ENCODE measurements at regions not wholly inside any gene's neighbourhood (a gene's known extent, or its start where the extent isn't known, plus 50 kb on each side); places are given as distances from the start of the nearest gene placed in this dataset.

DNA sequence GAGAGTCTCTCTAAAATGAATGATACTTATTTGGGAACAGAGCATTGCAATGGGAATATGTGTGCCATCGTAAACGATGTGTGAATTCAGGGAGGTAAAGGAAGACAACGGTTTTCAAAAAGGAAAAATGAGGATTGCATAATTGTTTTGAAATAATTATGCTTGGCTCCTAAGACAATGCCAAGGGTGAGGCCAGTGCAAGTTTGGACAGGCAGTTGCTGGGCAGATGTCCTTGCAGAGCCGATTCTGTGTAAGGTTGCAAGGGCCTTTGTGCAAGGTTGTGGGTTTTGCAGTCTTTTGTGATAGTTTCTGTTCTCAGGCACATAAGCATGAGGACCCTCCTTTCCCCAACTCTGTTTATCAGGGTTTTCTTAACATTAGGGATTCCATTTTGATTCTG is 70.0 kb upstream of the ZNF236 start:
- Histone ChIP-seq H3K4me1 (peaks cover 0 to 13% (median 9%) of the 10 kb centered on the region in 4 donors), H3K36me3 (no peaks in the 10 kb centered on the region), H3K9me3 (peaks cover 3 to 8% (median 5%) of the 10 kb centered on the region in 4 donors), H3K4me3 (no peak overlapping the region), H3K27me3 (no peaks in the 10 kb centered on the region), H3K27ac (no peak overlapping the region)
- TF ChIP-seq, protein P1, sequence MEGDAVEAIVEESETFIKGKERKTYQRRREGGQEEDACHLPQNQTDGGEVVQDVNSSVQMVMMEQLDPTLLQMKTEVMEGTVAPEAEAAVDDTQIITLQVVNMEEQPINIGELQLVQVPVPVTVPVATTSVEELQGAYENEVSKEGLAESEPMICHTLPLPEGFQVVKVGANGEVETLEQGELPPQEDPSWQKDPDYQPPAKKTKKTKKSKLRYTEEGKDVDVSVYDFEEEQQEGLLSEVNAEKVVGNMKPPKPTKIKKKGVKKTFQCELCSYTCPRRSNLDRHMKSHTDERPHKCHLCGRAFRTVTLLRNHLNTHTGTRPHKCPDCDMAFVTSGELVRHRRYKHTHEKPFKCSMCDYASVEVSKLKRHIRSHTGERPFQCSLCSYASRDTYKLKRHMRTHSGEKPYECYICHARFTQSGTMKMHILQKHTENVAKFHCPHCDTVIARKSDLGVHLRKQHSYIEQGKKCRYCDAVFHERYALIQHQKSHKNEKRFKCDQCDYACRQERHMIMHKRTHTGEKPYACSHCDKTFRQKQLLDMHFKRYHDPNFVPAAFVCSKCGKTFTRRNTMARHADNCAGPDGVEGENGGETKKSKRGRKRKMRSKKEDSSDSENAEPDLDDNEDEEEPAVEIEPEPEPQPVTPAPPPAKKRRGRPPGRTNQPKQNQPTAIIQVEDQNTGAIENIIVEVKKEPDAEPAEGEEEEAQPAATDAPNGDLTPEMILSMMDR (IDR thresholded peaks at IDR 0.05) = no peak
- TF ChIP-seq POLR2A (IDR thresholded peaks at IDR 0.05) = no peak
- TF ChIP-seq EP300 (IDR thresholded peaks at IDR 0.05) = no peak
- TF ChIP-seq POLR2AphosphoS5 (IDR thresholded peaks at IDR 0.05) = no peak
- DNase-seq = no peak
- 89 to 91% methylated on average over 4 of the region's 4 CpGs for WGBS, 2 donors
- intact Hi-C loops (cut with DNase I) = no loop called here

DNA sequence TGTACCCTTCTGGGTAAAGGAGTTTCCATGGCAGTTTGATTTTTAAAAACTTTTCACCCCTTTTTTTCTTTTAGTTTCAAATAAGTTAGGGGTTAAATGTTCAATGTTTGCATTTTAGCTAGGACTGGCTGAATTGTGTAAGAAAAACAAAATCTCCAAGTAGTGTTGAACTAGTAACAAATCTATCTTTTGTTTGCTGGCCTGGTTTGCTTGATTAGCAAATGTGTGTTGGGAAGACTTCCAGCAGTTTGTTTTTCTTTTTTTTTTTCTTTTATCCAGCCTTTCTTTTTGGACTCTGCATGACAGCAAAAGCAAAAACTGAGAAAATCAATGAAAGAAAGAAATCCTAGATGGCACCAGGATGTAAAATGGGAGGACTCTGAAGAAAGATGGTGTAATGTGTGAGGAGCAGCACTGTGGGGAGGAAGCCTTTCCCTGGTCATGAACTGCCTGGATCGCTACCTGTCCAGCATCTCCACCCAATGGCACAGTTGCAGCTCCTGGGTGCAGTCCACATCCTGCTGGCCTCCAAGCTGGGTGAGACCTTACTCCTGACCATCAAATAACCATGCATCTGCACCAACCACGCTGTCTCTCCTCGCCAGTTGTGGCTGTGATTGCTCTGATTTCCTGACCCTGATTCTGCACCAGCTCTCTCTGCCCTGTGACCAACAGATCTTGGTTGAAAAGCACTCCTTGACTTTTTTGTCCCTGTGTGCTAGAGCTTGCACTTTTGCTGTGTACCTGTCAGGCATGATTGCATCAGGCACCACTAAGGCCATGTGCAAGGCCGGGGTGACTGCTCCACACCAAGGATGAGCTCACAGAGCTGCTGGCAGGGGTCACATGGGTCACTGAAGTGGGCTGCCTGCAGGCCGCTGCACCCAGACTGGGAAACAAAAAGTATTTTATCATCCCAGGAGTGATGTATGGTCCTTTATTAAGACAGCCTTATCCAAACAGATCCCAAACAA is 71.2 kb upstream of the ZNF236 start:
- peaks cover 0 to 2% (median under 1%) of the 10 kb centered on the region in 4 donors for H3K4me1 ChIP-seq
- peaks cover 3 to 8% (median 5%) of the 10 kb centered on the region in 4 donors for H3K9me3 ChIP-seq
- WGBS, 2 donors = 83 to 90% methylated on average over 5 of the region's 5 CpGs
- TF ChIP-seq POLR2A (IDR thresholded peaks at IDR 0.05) = no peak
- no peak for TF ChIP-seq POLR2AphosphoS5 (IDR thresholded peaks at IDR 0.05)
- intact Hi-C loops (cut with DNase I) = no loop called here
- no peak for DNase-seq
- no peaks in the 10 kb centered on the region for H3K36me3 ChIP-seq
- H3K27me3 ChIP-seq = no peaks in the 10 kb centered on the region
- H3K27ac ChIP-seq = no peak overlapping the region
- no peak overlapping the region for H3K4me3 ChIP-seq

DNA sequence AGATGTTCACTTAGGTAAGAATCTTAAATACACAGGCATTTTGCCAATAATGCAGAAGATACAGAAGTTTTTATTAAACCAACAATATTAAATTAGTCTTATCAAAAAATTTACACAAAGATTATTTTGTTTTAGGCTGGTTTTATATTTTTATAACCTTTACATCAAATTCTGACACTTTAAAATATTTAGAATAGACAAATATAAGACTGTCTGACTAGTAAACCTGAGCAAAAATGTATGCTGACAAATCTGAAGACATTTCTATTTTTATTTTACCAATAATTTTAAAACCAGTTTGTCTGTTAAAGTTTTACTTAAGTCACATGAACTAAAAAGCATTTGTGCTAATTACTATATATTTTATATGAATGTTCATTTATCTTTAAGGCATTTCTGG is 72.1 kb upstream of the ZNF236 start:
- no peak for DNase-seq
- Histone ChIP-seq H3K4me1 (no peaks in the 10 kb centered on the region), H3K9me3 (peaks cover 3 to 8% (median 5%) of the 10 kb centered on the region in 4 donors), H3K27me3 (no peaks in the 10 kb centered on the region), H3K36me3 (no peaks in the 10 kb centered on the region), H3K27ac (no peak overlapping the region), H3K4me3 (no peak overlapping the region)
- intact Hi-C loops (cut with DNase I) = no loop called here
- TF ChIP-seq EP300 (IDR thresholded peaks at IDR 0.05) = no peak
- TF ChIP-seq POLR2AphosphoS5 (IDR thresholded peaks at IDR 0.05) = no peak
- TF ChIP-seq, protein P1 (IDR thresholded peaks at IDR 0.05) = no peak
- TF ChIP-seq POLR2A (IDR thresholded peaks at IDR 0.05) = no peak

DNA sequence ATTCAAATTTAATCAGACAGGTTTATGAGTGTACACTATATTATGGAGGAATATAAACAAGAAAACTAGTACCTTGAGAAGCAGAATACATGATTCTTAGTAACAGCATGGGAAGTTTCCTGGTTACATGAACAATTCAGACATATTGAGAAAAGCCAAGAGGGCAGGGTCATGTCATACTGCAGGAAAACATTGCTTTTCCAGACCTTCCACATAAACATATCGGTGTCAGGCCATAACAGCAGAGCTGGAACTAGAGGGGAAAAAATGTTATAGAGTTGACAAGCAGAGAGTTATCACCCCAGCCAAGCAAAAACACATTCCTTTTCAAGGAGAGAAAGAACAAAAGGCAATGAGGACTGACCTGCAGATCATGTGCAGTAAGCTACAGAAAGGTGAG is 74.7 kb upstream of the ZNF236 start:
- TF ChIP-seq POLR2A (IDR thresholded peaks at IDR 0.05) (no peak), EP300 (IDR thresholded peaks at IDR 0.05) (no peak), POLR2AphosphoS5 (IDR thresholded peaks at IDR 0.05) (no peak)
- TF ChIP-seq, protein P1 (IDR thresholded peaks at IDR 0.05) = no peak
- intact Hi-C loops (cut with DNase I) = no loop called here
- Histone ChIP-seq H3K36me3 (no peaks in the 10 kb centered on the region), H3K4me3 (no peak overlapping the region), H3K9me3 (peaks cover 3 to 8% (median 5%) of the 10 kb centered on the region in 4 donors), H3K4me1 (no peaks in the 10 kb centered on the region), H3K27me3 (no peaks in the 10 kb centered on the region), H3K27ac (no peak overlapping the region)
- DNase-seq = no peak
- WGBS, 2 donors = 83 to 88% methylated on average over 1 of the region's 1 CpG

DNA sequence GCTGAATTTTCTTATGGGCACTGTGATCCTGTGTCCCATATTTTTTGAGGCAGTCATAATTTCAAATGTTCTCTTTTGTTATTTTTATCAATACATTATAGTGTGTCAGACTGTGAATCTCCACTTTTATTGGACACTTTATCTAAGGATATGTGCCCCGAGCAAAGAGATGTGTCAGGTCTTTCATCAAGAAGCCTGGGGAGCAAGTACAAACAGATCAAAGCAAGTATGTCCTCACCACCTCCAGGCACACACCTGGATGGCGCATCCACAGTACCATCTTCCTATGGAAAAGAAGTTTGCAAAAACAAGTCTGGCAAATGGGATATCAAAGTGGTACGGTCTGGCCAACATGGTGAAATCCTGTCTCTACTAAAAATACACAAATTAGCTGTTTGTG is 81.0 kb upstream of the ZNF236 start:
- Histone ChIP-seq H3K27ac (peak overlapping the region in 1 of 4 donors; percentile 81), H3K4me3 (no peak overlapping the region), H3K9me3 (no peaks in the 10 kb centered on the region), H3K4me1 (peaks cover 0 to 18% (median 14%) of the 10 kb centered on the region in 4 donors), H3K27me3 (no peaks in the 10 kb centered on the region), H3K36me3 (no peaks in the 10 kb centered on the region)
- WGBS, 2 donors = 79 to 93% methylated on average over 3 of the region's 3 CpGs
- TF ChIP-seq POLR2A (IDR thresholded peaks at IDR 0.05) (no peak), POLR2AphosphoS5 (IDR thresholded peaks at IDR 0.05) (no peak), EP300 (IDR thresholded peaks at IDR 0.05) (no peak)
- TF ChIP-seq, protein P1 (IDR thresholded peaks at IDR 0.05) = no peak
- DNase-seq = no peak
- intact Hi-C loops (cut with DNase I) = no loop called here

All from sigmoid colon (tissue), 6 donors.